OCI-LY3 (cell line): ENCODE measurements at regions not wholly inside any gene's neighbourhood (a gene's known extent, or its start where the extent isn't known, plus 50 kb on each side); places are given as distances from the start of the nearest gene placed in this dataset.

Experiments used
- CTCF ChIP-seq: fragments of 200-600, 300-600 bp; sonication (generic); IDR thresholded peaks from 2 replicates; pipeline ENCODE4 v1.5.1; 2014; ENCODE audit warnings: antibody characterized with exemption, low read length, low read depth
- EZH2phosphoT487 ChIP-seq: fragments of 200-600 bp; shearing (Covaris generic); IDR thresholded peaks from 2 replicates; pipeline ENCODE4 v1.6.1; 2018; ENCODE audit warnings: antibody characterized with exemption, mixed run types, low read depth

- TF ChIP-seq CTCF = no peak
- no peak for TF ChIP-seq EZH2phosphoT487
Measured at GRCh38 chr1:182291584-182292192, 99.9 kb downstream of the GLUL start.
